ENCODE measurements at regions not wholly inside any gene's neighbourhood (a gene's known extent, or its start where the extent isn't known, plus 50 kb on each side); places are given as distances from the start of the nearest gene placed in this dataset.

GRCh38 chr3:147218965-147219364 is 187.4 kb downstream of the ZIC4 start:
- H3K27me3 ChIP-seq (ENCODE audit: control insufficient read depth in 2 of 2, insufficient read depth in 2 of 2, low read length in 2 of 2), result no peaks in the 10 kb centered on the region
- ChIA-PET POLR2A (no interaction called here), CTCF (no interaction called here)
- no peak overlapping the region for H3K27ac ChIP-seq (ENCODE audit: low read depth, low read length)
- no peaks in the 10 kb centered on the region for H3K9me3 ChIP-seq (ENCODE audit: control insufficient read depth in 2 of 3, low read length in 3 of 3)
- H3K9me3 Mint-ChIP-seq, result peaks cover 0 to 2% (median 0%) of the 10 kb centered on the region in 11 donors
- no peak overlapping the region for H3K27ac Mint-ChIP-seq
- no peaks in the 10 kb centered on the region for H3K27me3 Mint-ChIP-seq
- H3K4me1 Mint-ChIP-seq, result no peaks in the 10 kb centered on the region
- H3K4me3 Mint-ChIP-seq, result no peak overlapping the region
- H3K36me3 Mint-ChIP-seq, result no peaks in the 10 kb centered on the region
- H3K4me1 ChIP-seq (ENCODE audit: control insufficient read depth in 2 of 2, insufficient read depth in 2 of 2, low read length in 2 of 2), result no peaks in the 10 kb centered on the region
- H3K36me3 ChIP-seq (ENCODE audit: control insufficient read depth in 2 of 3, insufficient read depth in 3 of 3, low read length in 3 of 3), result no peaks in the 10 kb centered on the region
- H3K4me3 ChIP-seq (ENCODE audit: low read length), result no peak overlapping the region
- ATAC-seq, result no peak
- no peak for DNase-seq
- intact Hi-C loops (cut with micrococcal nuclease), result no loop called here

GRCh38 chr3:147216143-147216673 is 190.1 kb downstream of the ZIC4 start:
- ChIA-PET CTCF (no interaction called here), POLR2A (no interaction called here)
- H3K4me1 ChIP-seq (ENCODE audit: control insufficient read depth in 2 of 2, insufficient read depth in 2 of 2, low read length in 2 of 2), result no peaks in the 10 kb centered on the region
- H3K27me3 ChIP-seq (ENCODE audit: control insufficient read depth in 2 of 2, insufficient read depth in 2 of 2, low read length in 2 of 2), result no peaks in the 10 kb centered on the region
- Mint-ChIP-seq H3K27me3 (no peaks in the 10 kb centered on the region), H3K27ac (no peak overlapping the region), H3K9me3 (peaks cover 0 to 7% (median 0%) of the 10 kb centered on the region in 11 donors), H3K36me3 (no peaks in the 10 kb centered on the region), H3K4me3 (no peak overlapping the region), H3K4me1 (no peaks in the 10 kb centered on the region)
- intact Hi-C loops (cut with micrococcal nuclease), result no loop called here
- ATAC-seq (no peak), DNase-seq (no peak)
- no peaks in the 10 kb centered on the region for H3K9me3 ChIP-seq (ENCODE audit: control insufficient read depth in 2 of 3, low read length in 3 of 3)
- H3K27ac ChIP-seq (ENCODE audit: low read depth, low read length), result no peak overlapping the region
- H3K36me3 ChIP-seq (ENCODE audit: control insufficient read depth in 2 of 3, insufficient read depth in 3 of 3, low read length in 3 of 3), result no peaks in the 10 kb centered on the region
- no peak overlapping the region for H3K4me3 ChIP-seq (ENCODE audit: low read length)

GRCh38 chr3:147215660-147216059 is 190.7 kb downstream of the ZIC4 start:
- ChIA-PET POLR2A (no interaction called here), CTCF (no interaction called here)
- no peak for DNase-seq
- no peaks in the 10 kb centered on the region for H3K9me3 ChIP-seq (ENCODE audit: control insufficient read depth in 2 of 3, low read length in 3 of 3)
- Mint-ChIP-seq H3K9me3 (peaks cover 0 to 7% (median 0%) of the 10 kb centered on the region in 11 donors), H3K27me3 (no peaks in the 10 kb centered on the region), H3K27ac (no peak overlapping the region), H3K4me1 (no peaks in the 10 kb centered on the region), H3K4me3 (no peak overlapping the region), H3K36me3 (no peaks in the 10 kb centered on the region)
- intact Hi-C loops (cut with micrococcal nuclease), result no loop called here
- H3K4me3 ChIP-seq (ENCODE audit: low read length), result no peak overlapping the region
- H3K27me3 ChIP-seq (ENCODE audit: control insufficient read depth in 2 of 2, insufficient read depth in 2 of 2, low read length in 2 of 2), result no peaks in the 10 kb centered on the region
- no peaks in the 10 kb centered on the region for H3K4me1 ChIP-seq (ENCODE audit: control insufficient read depth in 2 of 2, insufficient read depth in 2 of 2, low read length in 2 of 2)
- no peaks in the 10 kb centered on the region for H3K36me3 ChIP-seq (ENCODE audit: control insufficient read depth in 2 of 3, insufficient read depth in 3 of 3, low read length in 3 of 3)
- no peak for ATAC-seq
- no peak overlapping the region for H3K27ac ChIP-seq (ENCODE audit: low read depth, low read length)

DNA sequence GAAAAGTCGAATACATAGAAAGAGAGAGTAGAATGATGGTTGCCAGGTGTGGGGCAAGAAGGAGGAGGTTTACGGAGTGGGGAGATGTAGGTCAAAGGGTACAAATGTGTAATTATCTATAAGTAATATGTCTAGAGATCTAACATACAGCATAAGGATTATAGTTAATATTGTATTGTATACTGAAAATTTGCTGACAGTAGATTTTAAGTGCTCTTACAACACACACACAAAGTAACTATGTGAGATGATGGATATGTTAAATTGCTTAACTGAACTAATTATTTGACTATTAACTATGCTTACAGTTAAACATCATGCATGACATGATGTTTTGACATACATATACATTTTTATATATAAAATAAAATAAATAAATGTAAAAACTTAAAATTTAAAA is 192.7 kb downstream of the ZIC4 start:
- ChIA-PET CTCF (no interaction called here), POLR2A (no interaction called here)
- Histone ChIP-seq H3K4me3 (ENCODE audit: low read length) (no peak overlapping the region), H3K4me1 (ENCODE audit: control insufficient read depth in 2 of 2, insufficient read depth in 2 of 2, low read length in 2 of 2) (no peaks in the 10 kb centered on the region), H3K27ac (ENCODE audit: low read depth, low read length) (no peak overlapping the region), H3K27me3 (ENCODE audit: control insufficient read depth in 2 of 2, insufficient read depth in 2 of 2, low read length in 2 of 2) (no peaks in the 10 kb centered on the region), H3K36me3 (ENCODE audit: control insufficient read depth in 2 of 3, insufficient read depth in 3 of 3, low read length in 3 of 3) (no peaks in the 10 kb centered on the region), H3K9me3 (ENCODE audit: control insufficient read depth in 2 of 3, low read length in 3 of 3) (no peaks in the 10 kb centered on the region)
- Mint-ChIP-seq H3K27me3 (no peaks in the 10 kb centered on the region), H3K4me3 (no peak overlapping the region), H3K4me1 (no peaks in the 10 kb centered on the region), H3K9me3 (peaks cover 0 to 9% (median 4%) of the 10 kb centered on the region in 11 donors), H3K36me3 (no peaks in the 10 kb centered on the region), H3K27ac (no peak overlapping the region)
- intact Hi-C loops (cut with micrococcal nuclease), result no loop called here
- DNase-seq, result no peak
- ATAC-seq, result no peak

GRCh38 chr3:147210676-147211075 is 195.7 kb downstream of the ZIC4 start:
- Mint-ChIP-seq H3K4me1 (no peaks in the 10 kb centered on the region), H3K27me3 (no peaks in the 10 kb centered on the region), H3K27ac (no peak overlapping the region), H3K36me3 (no peaks in the 10 kb centered on the region), H3K9me3 (peaks cover 0 to 20% (median 5%) of the 10 kb centered on the region in 11 donors), H3K4me3 (no peak overlapping the region)
- no peaks in the 10 kb centered on the region for H3K9me3 ChIP-seq (ENCODE audit: control insufficient read depth in 2 of 3, low read length in 3 of 3)
- DNase-seq, result no peak
- H3K4me1 ChIP-seq (ENCODE audit: control insufficient read depth in 2 of 2, insufficient read depth in 2 of 2, low read length in 2 of 2), result no peaks in the 10 kb centered on the region
- intact Hi-C loops (cut with micrococcal nuclease), result no loop called here
- no peaks in the 10 kb centered on the region for H3K36me3 ChIP-seq (ENCODE audit: control insufficient read depth in 2 of 3, insufficient read depth in 3 of 3, low read length in 3 of 3)
- ATAC-seq, result no peak
- CTCF ChIA-PET, result no interaction called here
- H3K27me3 ChIP-seq (ENCODE audit: control insufficient read depth in 2 of 2, insufficient read depth in 2 of 2, low read length in 2 of 2), result no peaks in the 10 kb centered on the region
- POLR2A ChIA-PET, result no interaction called here
- H3K27ac ChIP-seq (ENCODE audit: low read depth, low read length), result no peak overlapping the region
- no peak overlapping the region for H3K4me3 ChIP-seq (ENCODE audit: low read length)

GRCh38 chr3:147201086-147201485 is 205.3 kb downstream of the ZIC4 start:
- POLR2A ChIA-PET, result no interaction called here
- no peaks in the 10 kb centered on the region for H3K9me3 ChIP-seq (ENCODE audit: control insufficient read depth in 2 of 3, low read length in 3 of 3)
- no peak for DNase-seq
- CTCF ChIA-PET, result no interaction called here
- no peaks in the 10 kb centered on the region for H3K4me1 ChIP-seq (ENCODE audit: control insufficient read depth in 2 of 2, insufficient read depth in 2 of 2, low read length in 2 of 2)
- H3K36me3 ChIP-seq (ENCODE audit: control insufficient read depth in 2 of 3, insufficient read depth in 3 of 3, low read length in 3 of 3), result no peaks in the 10 kb centered on the region
- H3K36me3 Mint-ChIP-seq, result no peaks in the 10 kb centered on the region
- no peak overlapping the region for H3K4me3 ChIP-seq (ENCODE audit: low read length)
- no peak overlapping the region for H3K27ac ChIP-seq (ENCODE audit: low read depth, low read length)
- H3K9me3 Mint-ChIP-seq, result peaks cover 0 to 16% (median 2%) of the 10 kb centered on the region in 11 donors
- no peak overlapping the region for H3K4me3 Mint-ChIP-seq
- no peak overlapping the region for H3K27ac Mint-ChIP-seq
- H3K27me3 Mint-ChIP-seq, result no peaks in the 10 kb centered on the region
- H3K4me1 Mint-ChIP-seq, result no peaks in the 10 kb centered on the region
- H3K27me3 ChIP-seq (ENCODE audit: control insufficient read depth in 2 of 2, insufficient read depth in 2 of 2, low read length in 2 of 2), result no peaks in the 10 kb centered on the region
- intact Hi-C loops (cut with micrococcal nuclease), result loop anchor here in 1 of 2 donors (1.0 kb wide), 1 partner anchor 40 kb away; no protein-coding TSS in a partner anchor
- ATAC-seq, result no peak

GRCh38 chr3:147200545-147200944 is 205.8 kb downstream of the ZIC4 start:
- POLR2A ChIA-PET, result no interaction called here
- intact Hi-C loops (cut with micrococcal nuclease), result no loop called here
- Mint-ChIP-seq H3K4me3 (no peak overlapping the region), H3K36me3 (no peaks in the 10 kb centered on the region), H3K9me3 (peaks cover 0 to 11% (median 2%) of the 10 kb centered on the region in 11 donors), H3K27me3 (no peaks in the 10 kb centered on the region), H3K27ac (no peak overlapping the region), H3K4me1 (no peaks in the 10 kb centered on the region)
- ATAC-seq, result no peak
- CTCF ChIA-PET, result no interaction called here
- H3K36me3 ChIP-seq (ENCODE audit: control insufficient read depth in 2 of 3, insufficient read depth in 3 of 3, low read length in 3 of 3), result no peaks in the 10 kb centered on the region
- H3K4me1 ChIP-seq (ENCODE audit: control insufficient read depth in 2 of 2, insufficient read depth in 2 of 2, low read length in 2 of 2), result no peaks in the 10 kb centered on the region
- no peaks in the 10 kb centered on the region for H3K27me3 ChIP-seq (ENCODE audit: control insufficient read depth in 2 of 2, insufficient read depth in 2 of 2, low read length in 2 of 2)
- no peak for DNase-seq
- no peak overlapping the region for H3K27ac ChIP-seq (ENCODE audit: low read depth, low read length)
- H3K4me3 ChIP-seq (ENCODE audit: low read length), result no peak overlapping the region
- H3K9me3 ChIP-seq (ENCODE audit: control insufficient read depth in 2 of 3, low read length in 3 of 3), result no peaks in the 10 kb centered on the region
